HCT116 (cell line): ENCODE measurements at regions not wholly inside any gene's neighbourhood (a gene's known extent, or its start where the extent isn't known, plus 50 kb on each side); places are given as distances from the start of the nearest gene placed in this dataset.

Experiments used
- ATAC-seq: fragments of 200-7000 bp; cut with Tn5 transposase; 2 replicates; pipeline ENCODE4 v1.9.1; 2020; ENCODE audit warnings: mild to moderate bottlenecking, moderate library complexity
- BruUV-seq: library from RNA; stranded (reverse); fragments of 400-500 nt; replicated peaks from 2 replicates; lab custom pipeline; 2021; lab: Mats Ljungman, UMichigan
- CTCF ChIA-PET: fragments of 300-600 bp; sonication (Branson Sonifier 250); formaldehyde crosslinking; loops from one replicate; lab custom pipeline; 2021; ENCODE audit warnings: antibody characterized with exemption; lab: Charles Lee
- POLR2A ChIA-PET: fragments of 300-600, 350-600 bp; sonication (Branson Sonifier 250); formaldehyde crosslinking; loops from one replicate; lab custom pipeline; 2021; ENCODE audit warnings: antibody characterized with exemption; lab: Charles Lee
- RAD21 ChIA-PET, 2 experiments: fragments of 300-600 bp; sonication (Branson Sonifier 250); formaldehyde crosslinking; loops; one replicate each; lab custom pipeline; 2023; ENCODE audit warnings: low total read pairs in 2 of 2; ENCODE audit not compliant: uncharacterized antibody in 2 of 2, unreplicated experiment in 2 of 2, low non-redundant PET in 1 of 2; lab: Charles Lee
- DNase-seq: peaks from one replicate; pipeline ENCODE4 v3.0.0-alpha.2; 2010; ENCODE audit warnings: low read depth, low spot score
- H2AFZ ChIP-seq: fragments of 200-600 bp; shearing (Covaris generic), sonication (generic); 2 replicates; pipeline ENCODE4 v1.6.1; 2017; ENCODE audit warnings: low read depth, mixed run types, mixed read lengths, antibody characterized with exemption, low read length; ENCODE audit not compliant: poor library complexity, severe bottlenecking
- H3K27ac ChIP-seq: 2 replicates; pipeline ENCODE4 v1.5.1; 2012; ENCODE audit warnings: low read depth, low read length
- H3K27me3 ChIP-seq: fragments of 200-600 bp; sonication (generic); 2 replicates; pipeline ENCODE4 v1.6.1; 2016; ENCODE audit warnings: mixed run types, low read length, mixed read lengths; ENCODE audit not compliant: insufficient read depth
- H3K36me3 ChIP-seq, 2 experiments: fragments of 200-500 bp in 1 of 2; fragments of 200-600 bp in 1 of 2; sonication (Bioruptor generic) in 1 of 2; sonication (generic) in 1 of 2; 2 replicates each; pipeline versions ENCODE4 v1.5.1 to v1.6.1; 2014 to 2016; ENCODE audit warnings: low read length in 2 of 2, inconsistent platforms in 1 of 2, mixed read lengths in 1 of 2, mixed run types in 1 of 2; ENCODE audit not compliant: insufficient read depth in 2 of 2, control insufficient read depth in 1 of 2
- H3K4me1 ChIP-seq, 2 experiments: fragments of 200-600 bp in 1 of 2; sonication (generic) in 1 of 2; 2 replicates each; pipeline versions ENCODE4 v1.5.1 to v1.6.1; 2012 to 2017; ENCODE audit warnings: low read length in 2 of 2, inconsistent platforms in 1 of 2, mild to moderate bottlenecking in 1 of 2, mixed read lengths in 1 of 2, mixed run types in 1 of 2, moderate library complexity in 1 of 2; ENCODE audit not compliant: insufficient read depth in 2 of 2, control insufficient read depth in 1 of 2
- H3K4me2 ChIP-seq: fragments of 200-600 bp; sonication (generic); 2 replicates; pipeline ENCODE4 v1.6.1; 2017; ENCODE audit warnings: mixed run types, low read length, mixed read lengths
- H3K4me3 ChIP-seq, 2 experiments: fragments of 200-600 bp in 1 of 2; sonication (generic) in 1 of 2; replicated peaks in 1 of 2; 2 replicates each; pipeline ENCODE4 v1.5.1; 2011 to 2016; ENCODE audit warnings: low read length in 2 of 2, control low read depth in 1 of 2, low read depth in 1 of 2, mild to moderate bottlenecking in 1 of 2, mixed read lengths in 1 of 2, mixed run types in 1 of 2
- H3K79me2 ChIP-seq: fragments of 200-600 bp; sonication (generic); 2 replicates; pipeline ENCODE4 v1.6.1; 2017; ENCODE audit warnings: mild to moderate bottlenecking, mixed run types, low read length, moderate library complexity, mixed read lengths; ENCODE audit not compliant: insufficient read depth
- H3K9ac ChIP-seq: fragments of 200-600 bp; sonication (generic); 2 replicates; pipeline ENCODE4 v1.6.1; 2016; ENCODE audit warnings: low read length, mixed read lengths
- H3K9me2 ChIP-seq: fragments of 200-600 bp; sonication (generic), shearing (Covaris generic); 2 replicates; pipeline ENCODE4 v1.6.1; 2017; ENCODE audit warnings: mixed run types, mild to moderate bottlenecking, moderate library complexity; ENCODE audit not compliant: insufficient read depth
- H3K9me3 ChIP-seq, 2 experiments: fragments of 200-500 bp in 1 of 2; fragments of 200-600 bp in 1 of 2; sonication (Bioruptor generic) in 1 of 2; sonication (generic) in 1 of 2; 2 replicates each; pipeline ENCODE4 v1.6.1; 2014 to 2017; ENCODE audit warnings: low read length in 2 of 2, mixed read lengths in 2 of 2, inconsistent platforms in 1 of 2, low read depth in 1 of 2, mild to moderate bottlenecking in 1 of 2, mixed run types in 1 of 2, moderate library complexity in 1 of 2; ENCODE audit not compliant: control insufficient read depth in 1 of 2, insufficient read depth in 1 of 2
- H4K20me1 ChIP-seq: fragments of 200-600 bp; sonication (generic), shearing (Covaris generic); 2 replicates; pipeline ENCODE4 v1.6.1; 2017; ENCODE audit warnings: mixed run types, mild to moderate bottlenecking, moderate library complexity; ENCODE audit not compliant: insufficient read depth
- CEBPB ChIP-seq: IDR thresholded peaks from 2 replicates; pipeline ENCODE4 v1.6.1; 2012; ENCODE audit warnings: low read depth
- POLR2A ChIP-seq: IDR thresholded peaks from 2 replicates; pipeline ENCODE4 v1.7.0; 2011; ENCODE audit warnings: borderline replicate concordance; ENCODE audit not compliant: insufficient read depth, insufficient read length; ENCODE audit errors: extremely low read depth
- REST ChIP-seq: IDR thresholded peaks from 2 replicates; pipeline ENCODE4 v1.6.1; 2012; ENCODE audit warnings: low read depth
- SIN3A ChIP-seq: IDR thresholded peaks from 2 replicates; pipeline ENCODE4 v1.6.1; 2012; ENCODE audit warnings: low read depth
- SRF ChIP-seq: IDR thresholded peaks from 2 replicates; pipeline ENCODE4 v1.6.1; 2012; ENCODE audit warnings: low read depth
- ZBTB33 ChIP-seq: IDR thresholded peaks from 2 replicates; pipeline ENCODE4 v1.6.1; 2011; ENCODE audit warnings: mild to moderate bottlenecking, low read length, moderate library complexity; ENCODE audit not compliant: insufficient replicate concordance; ENCODE audit errors: extremely low read depth
- intact Hi-C: fragments of 100-400 bp; cut with micrococcal nuclease; formaldehyde crosslinking; loops from 2 replicates; pipeline ENCODE4 v1.10.0; 2022

- intact Hi-C loops: no loop called here
- no TSS peak for BruUV-seq
- H3K9me2 ChIP-seq: no peaks in the 10 kb centered on the region
- no peaks in the 10 kb centered on the region for H3K4me1 ChIP-seq
- H3K36me3 ChIP-seq: no peaks in the 10 kb centered on the region
- no peak for ATAC-seq
- POLR2A ChIA-PET: no interaction called here
- no peak for DNase-seq
- H3K27ac ChIP-seq: no peak overlapping the region
- no peak for TF ChIP-seq ZBTB33
- no peak for TF ChIP-seq CEBPB
- no peak for TF ChIP-seq REST
- TF ChIP-seq SIN3A: no peak
- no peak for TF ChIP-seq POLR2A
- no peak for TF ChIP-seq SRF
- no peaks in the 10 kb centered on the region for H3K79me2 ChIP-seq
- CTCF ChIA-PET: no interaction called here
- RAD21 ChIA-PET: no interaction called here
- no peak overlapping the region for H3K4me2 ChIP-seq
- H3K27me3 ChIP-seq: no peaks in the 10 kb centered on the region
- no peaks in the 10 kb centered on the region for H3K9me3 ChIP-seq
- H3K4me3 ChIP-seq: no peak overlapping the region
- no peak overlapping the region for H3K9ac ChIP-seq
- H4K20me1 ChIP-seq: no peaks in the 10 kb centered on the region
- H2AFZ ChIP-seq: no peak overlapping the region
Observed at GRCh38 chr5:52668544-52669185, 119.1 kb upstream of the ITGA1 start.
